ENCODE measurements at regions not wholly inside any gene's neighbourhood (a gene's known extent, or its start where the extent isn't known, plus 50 kb on each side); places are given as distances from the start of the nearest gene placed in this dataset.

DNA sequence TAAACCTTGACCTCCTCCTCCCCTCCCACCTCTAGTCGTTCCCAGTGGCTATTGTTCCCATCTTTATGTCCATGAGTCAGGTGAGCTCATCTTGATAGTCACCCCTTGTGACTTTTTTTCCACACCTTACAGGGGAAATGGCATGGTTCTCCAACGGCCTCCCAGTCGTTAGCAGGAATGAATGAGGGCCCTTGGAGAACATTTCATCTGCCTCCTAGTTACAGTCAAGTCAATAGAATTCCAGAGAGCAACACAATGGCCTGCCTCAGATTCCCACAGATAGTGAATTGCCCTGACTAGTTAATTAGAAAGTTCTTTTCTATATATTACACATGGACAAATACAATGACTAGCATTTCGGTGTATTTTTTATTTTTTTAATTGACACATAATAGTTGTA is 262.6 kb downstream of the ATPSCKMT start:
- TF ChIP-seq CTCF (conservative IDR thresholded peaks at IDR 0.05; ENCODE audit: low read length) (no peak), EZH2phosphoT487 (IDR thresholded peaks at IDR 0.05; ENCODE audit: borderline replicate concordance, low read depth, low read length) (no peak)
